ENCODE measurements at regions not wholly inside any gene's neighbourhood (a gene's known extent, or its start where the extent isn't known, plus 50 kb on each side); places are given as distances from the start of the nearest gene placed in this dataset.

DNA sequence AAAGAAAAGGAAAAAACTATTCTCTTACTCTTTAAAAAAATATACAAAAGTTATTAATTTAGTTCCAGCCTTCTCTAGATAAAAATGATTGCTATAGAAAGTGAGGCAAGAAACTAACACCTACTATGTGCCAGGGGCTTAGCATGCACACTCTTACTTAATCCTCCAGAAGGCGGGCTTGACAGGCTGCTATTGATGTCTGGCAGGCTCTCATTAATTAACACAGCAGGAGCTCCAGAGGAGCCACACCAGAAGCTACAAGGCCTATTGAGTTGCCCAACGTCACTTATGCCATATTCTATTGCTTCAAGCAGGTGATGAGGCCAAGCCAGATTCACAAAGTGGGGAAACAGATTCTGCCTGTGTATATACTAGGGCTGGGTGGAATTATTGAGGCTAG lies 54.6 kb upstream of the CLINT1 start:
- TF ChIP-seq POLR2A (IDR thresholded peaks at IDR 0.05): no peak
- TF ChIP-seq, protein P1, sequence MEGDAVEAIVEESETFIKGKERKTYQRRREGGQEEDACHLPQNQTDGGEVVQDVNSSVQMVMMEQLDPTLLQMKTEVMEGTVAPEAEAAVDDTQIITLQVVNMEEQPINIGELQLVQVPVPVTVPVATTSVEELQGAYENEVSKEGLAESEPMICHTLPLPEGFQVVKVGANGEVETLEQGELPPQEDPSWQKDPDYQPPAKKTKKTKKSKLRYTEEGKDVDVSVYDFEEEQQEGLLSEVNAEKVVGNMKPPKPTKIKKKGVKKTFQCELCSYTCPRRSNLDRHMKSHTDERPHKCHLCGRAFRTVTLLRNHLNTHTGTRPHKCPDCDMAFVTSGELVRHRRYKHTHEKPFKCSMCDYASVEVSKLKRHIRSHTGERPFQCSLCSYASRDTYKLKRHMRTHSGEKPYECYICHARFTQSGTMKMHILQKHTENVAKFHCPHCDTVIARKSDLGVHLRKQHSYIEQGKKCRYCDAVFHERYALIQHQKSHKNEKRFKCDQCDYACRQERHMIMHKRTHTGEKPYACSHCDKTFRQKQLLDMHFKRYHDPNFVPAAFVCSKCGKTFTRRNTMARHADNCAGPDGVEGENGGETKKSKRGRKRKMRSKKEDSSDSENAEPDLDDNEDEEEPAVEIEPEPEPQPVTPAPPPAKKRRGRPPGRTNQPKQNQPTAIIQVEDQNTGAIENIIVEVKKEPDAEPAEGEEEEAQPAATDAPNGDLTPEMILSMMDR (IDR thresholded peaks at IDR 0.05): no peak

Measured in thyroid gland (tissue), 4 donors.